Heart left ventricle (tissue), 13 donors: ENCODE measurements at regions not wholly inside any gene's neighbourhood (a gene's known extent, or its start where the extent isn't known, plus 50 kb on each side); places are given as distances from the start of the nearest gene placed in this dataset.

Experiments used
- POLR2A ChIP-seq, 2 donors: fragments of 450-650 bp; IDR thresholded peaks; one replicate each; pipeline ENCODE4 v1.6.1; 2017; ENCODE audit warnings: antibody characterized with exemption in 2 of 2, mild to moderate bottlenecking in 2 of 2, moderate library complexity in 2 of 2
- TF ChIP-seq, protein P1 (sequence below), 12 donors: fragments of 200-600 bp; sonication (generic) in 4 of 12; IDR thresholded peaks; one replicate each; pipeline versions ENCODE4 v1.5.0 to v1.8.0; 2018 to 2022; ENCODE audit warnings: antibody characterized with exemption in 12 of 12, mild to moderate bottlenecking in 5 of 12
- donor health status: ischemic (EF 13 %, LVEDD 7.1; RV severe dilation, severe dysfunction).
- donor health status: DM: no; HTN: yes; CAD: no.
- donor health status: DM: no; HTN: no; CAD: no.
- donor health status: ischemic (EF 25% LVEDD 6.9; RV normal size, moderate dysfunction).
- donor health status: ischemic (EF 25% LVEDD 5.7; RV mildly dilated, moderate dysfunction).
- donor health status: ischemic (EF 35%, LVEDD 5.7; RV mildly dilated, moderate dysfunction).
- donor health status: nonischemic (EF 11% LVEDD 7.7; RV severe dilation, severe dysfunction).
- donor health status: DM: yes; HTN: yes; CAD: no.
- donor health status: PGD.
- donor health status: ischemic (EF 29% LVEDD 5.4; RV normal size, mild dysfunction).
- donor health status: nonischemic (EF 23%, LVEDD 6.1; RV moderate dilation, normal function).

DNA sequence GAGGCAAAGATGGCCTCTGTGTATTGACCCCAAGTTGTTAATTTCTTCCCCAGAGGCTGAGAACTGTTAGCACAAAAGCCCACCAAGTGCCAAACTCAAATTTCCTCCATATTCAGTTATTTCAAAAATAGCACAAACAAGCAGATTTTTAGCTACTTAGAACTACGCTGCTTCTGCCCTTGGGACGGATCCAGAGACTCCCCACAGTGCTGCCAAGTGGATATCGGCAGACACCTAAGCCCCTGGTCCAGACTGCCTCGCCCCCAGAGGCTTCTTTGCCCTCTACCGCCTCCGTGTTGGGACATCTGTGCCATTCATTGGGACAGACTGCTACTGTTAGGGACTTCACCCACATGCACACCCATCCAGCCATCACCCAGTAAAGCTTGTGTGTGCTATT, 188.3 kb downstream of the POSTN start:
- TF ChIP-seq, protein P1, sequence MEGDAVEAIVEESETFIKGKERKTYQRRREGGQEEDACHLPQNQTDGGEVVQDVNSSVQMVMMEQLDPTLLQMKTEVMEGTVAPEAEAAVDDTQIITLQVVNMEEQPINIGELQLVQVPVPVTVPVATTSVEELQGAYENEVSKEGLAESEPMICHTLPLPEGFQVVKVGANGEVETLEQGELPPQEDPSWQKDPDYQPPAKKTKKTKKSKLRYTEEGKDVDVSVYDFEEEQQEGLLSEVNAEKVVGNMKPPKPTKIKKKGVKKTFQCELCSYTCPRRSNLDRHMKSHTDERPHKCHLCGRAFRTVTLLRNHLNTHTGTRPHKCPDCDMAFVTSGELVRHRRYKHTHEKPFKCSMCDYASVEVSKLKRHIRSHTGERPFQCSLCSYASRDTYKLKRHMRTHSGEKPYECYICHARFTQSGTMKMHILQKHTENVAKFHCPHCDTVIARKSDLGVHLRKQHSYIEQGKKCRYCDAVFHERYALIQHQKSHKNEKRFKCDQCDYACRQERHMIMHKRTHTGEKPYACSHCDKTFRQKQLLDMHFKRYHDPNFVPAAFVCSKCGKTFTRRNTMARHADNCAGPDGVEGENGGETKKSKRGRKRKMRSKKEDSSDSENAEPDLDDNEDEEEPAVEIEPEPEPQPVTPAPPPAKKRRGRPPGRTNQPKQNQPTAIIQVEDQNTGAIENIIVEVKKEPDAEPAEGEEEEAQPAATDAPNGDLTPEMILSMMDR (IDR thresholded peaks at IDR 0.05), result no peak
- no peak for TF ChIP-seq POLR2A (IDR thresholded peaks at IDR 0.05)
